ENCODE measurements at regions not wholly inside any gene's neighbourhood (a gene's known extent, or its start where the extent isn't known, plus 50 kb on each side); places are given as distances from the start of the nearest gene placed in this dataset.

DNA sequence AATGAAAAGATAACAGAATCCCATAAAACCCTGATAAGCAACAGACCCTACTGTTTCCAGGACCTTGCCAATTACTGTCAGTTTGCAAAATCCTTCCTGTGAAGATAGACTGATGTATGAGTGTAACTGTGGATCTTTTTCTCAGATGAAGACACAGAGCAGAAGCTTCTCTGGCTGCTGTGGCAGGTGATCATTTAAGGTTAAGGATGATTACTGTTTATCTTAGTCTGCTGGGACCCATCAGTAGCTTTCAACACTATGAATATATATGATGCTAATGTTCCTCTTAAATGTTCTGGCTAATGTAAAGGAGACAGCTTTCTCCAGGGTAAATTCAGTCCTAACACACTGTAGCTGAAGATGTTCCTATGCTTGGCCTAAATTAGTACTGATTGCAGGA is 56.0 kb upstream of the CTTNBP2 start:
- no peak for DNase-seq

DNA sequence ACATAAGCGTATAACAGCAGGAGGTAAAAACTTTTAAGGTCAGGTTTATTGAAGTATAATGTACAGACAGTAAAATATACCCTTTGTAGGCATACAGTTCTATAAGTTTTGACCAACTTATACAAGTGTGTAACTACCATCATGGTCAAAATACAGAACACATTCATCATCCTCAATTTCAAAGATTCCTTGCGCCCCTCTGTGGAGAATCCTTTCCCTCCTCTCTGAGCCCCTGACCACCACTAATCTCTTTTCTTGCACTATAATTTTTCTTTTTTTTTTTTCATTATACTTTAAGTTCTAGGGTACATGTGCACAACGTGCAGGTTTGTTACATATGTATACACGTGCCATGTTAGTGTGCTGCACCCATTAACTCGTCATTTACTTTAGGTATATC is 58.1 kb upstream of the CTTNBP2 start:
- DNase-seq = no peak

- DNase-seq = no peak
These were observed 64.0 kb upstream of the CTTNBP2 start for GRCh38 chr7:117937049-117937752.

DNA sequence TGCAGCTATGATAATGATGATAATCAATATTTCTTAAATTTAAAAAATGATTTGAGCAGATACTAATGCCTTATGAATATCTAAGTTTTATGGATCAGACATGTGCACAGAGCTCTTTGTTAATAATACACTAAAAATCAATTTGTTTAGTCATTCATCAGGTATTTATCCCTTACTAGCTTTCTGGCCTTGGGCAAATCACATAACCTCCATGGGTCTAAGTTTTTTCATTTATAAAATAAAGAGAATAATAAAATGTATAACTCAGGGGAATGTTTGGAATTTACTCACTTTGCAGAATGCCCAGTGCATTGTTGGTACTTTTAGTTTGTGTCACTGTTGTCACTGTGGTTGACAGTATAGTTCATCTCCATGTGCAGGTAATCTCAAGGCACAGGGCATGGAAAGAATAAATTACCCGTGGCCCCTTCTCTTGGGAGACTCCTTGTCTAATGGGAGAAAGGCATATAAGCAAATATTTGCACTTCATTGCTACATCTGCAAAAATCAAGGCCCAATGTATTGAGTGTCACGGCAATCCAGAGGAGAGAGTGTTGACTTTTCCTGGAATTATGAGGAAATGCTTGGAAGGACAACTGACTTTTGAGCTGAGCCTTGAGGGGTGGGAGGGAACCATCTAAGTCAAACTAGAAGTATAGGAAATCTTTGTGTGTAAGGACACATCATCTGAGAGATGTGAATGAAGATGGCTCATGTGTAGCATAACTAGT is 64.7 kb upstream of the CTTNBP2 start:
- no peak for DNase-seq

- DNase-seq = no peak
These were observed 68.0 kb upstream of the CTTNBP2 start for GRCh38 chr7:117941138-117941810.

DNA sequence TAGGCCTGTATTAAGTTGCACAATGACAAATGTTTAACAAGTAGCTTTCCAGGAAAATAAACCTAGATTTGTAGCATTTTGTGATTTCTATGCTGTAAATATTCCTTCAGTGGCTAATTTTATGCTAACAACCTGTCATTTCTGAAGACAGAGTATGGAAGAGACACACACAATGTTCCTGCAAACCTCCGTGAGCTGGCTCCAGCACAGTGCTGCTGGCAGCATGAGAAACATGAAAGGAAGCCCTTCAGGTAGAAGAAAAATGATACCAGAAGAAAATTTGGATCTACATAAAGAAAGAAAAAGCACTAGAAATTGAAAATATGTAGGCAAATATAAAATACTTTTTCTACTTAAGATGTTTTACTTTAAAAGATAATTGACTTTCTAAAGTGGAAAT is 69.5 kb upstream of the CTTNBP2 start:
- no peak for DNase-seq

- DNase-seq = no peak
These were observed 71.6 kb upstream of the CTTNBP2 start for GRCh38 chr7:117944886-117945285.

DNA sequence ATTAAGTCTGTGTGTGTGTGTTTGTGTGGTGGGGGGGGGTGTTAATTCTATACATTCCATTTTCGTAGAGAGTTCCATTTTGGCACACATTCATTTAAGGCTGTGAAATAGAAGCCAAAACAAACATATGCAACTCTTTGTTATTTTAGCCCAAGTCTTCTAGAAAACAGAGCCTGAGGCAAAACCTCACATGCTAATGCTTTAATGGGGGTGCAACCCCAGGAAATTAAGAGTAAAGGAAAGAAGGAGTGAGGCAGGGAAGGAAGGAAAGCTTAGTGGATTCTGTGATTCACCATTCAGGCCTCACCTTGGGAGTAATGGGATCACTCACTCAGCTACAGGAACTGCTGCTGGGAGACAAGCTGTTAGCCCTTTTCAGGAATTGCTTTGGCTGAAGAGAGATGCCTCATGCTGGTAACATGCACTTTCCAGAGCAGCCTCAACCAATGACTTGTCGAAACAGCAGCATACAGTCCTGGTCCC is 73.0 kb upstream of the CTTNBP2 start:
- DNase-seq = no peak

GRCh38 chr7:117949232-117949631 is 76.0 kb upstream of the CTTNBP2 start:
- DNase-seq = no peak

GRCh38 chr7:117950601-117951260 is 77.5 kb upstream of the CTTNBP2 start:
- no peak for DNase-seq

DNA sequence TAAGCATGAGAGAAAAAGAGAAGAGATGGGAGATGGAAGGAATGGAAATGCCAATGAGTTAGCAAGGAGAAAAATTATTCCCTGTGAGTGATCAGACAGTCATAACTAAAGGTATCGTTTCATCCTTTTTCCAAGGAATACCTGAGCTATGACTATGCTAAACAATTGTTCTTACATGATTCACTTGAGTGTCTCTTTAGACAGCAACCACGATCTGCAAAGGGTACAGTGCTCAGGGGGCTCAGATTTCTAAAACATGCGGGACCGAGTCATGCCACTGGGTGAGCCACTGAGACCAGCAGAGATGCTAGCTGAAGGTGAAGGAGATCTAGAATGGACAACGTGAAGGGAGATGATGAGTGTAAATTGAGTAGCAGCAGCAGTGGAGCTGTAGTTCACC is 78.0 kb upstream of the CTTNBP2 start:
- DNase-seq = no peak

DNA sequence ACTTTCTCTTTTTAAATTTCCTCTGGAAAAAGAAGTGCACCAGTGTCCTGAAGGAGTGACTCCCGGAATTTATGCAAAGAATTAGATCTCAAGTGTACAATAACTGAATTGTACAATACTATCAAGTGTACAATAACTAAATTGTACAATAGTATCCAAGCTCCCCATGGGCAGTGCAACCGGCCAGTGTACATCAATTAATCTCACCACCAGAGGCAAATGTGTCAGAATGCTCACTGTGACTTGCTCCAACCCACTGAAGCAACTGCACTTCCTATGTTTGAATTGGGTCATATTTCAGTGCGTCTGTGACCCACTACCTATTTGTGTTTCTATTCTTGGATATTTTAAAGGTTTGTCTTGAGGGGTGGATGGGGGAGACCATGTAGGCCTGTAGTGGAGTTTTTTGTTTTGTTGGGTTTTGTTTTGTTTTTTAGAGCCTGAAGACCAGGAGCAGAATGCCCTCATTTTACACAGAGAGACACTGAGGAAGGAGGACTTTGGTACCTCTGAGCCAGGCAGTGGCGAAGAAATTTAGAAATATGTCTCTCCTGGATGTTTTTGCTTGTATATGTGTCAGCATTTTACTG is 78.5 kb upstream of the CTTNBP2 start:
- no peak for DNase-seq

DNA sequence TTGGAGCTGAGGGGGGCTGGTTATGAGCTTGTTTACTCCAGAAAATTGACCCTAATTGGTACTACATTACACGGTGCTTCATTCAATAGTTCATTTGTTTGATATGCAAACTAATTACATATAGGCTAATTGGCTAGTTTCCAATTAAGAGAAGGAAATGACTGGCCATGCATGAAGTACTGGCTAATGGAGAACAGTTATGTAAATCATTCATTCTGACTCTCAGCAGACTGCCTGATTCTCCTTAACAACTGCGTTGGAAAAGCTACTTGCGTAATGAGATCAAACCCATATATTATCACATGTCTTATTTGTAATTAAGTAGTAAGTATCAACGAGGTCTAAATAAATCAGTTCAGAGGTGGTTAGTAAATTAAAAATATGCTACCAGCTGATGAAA is 81.8 kb upstream of the CTTNBP2 start:
- DNase-seq = no peak

DNA sequence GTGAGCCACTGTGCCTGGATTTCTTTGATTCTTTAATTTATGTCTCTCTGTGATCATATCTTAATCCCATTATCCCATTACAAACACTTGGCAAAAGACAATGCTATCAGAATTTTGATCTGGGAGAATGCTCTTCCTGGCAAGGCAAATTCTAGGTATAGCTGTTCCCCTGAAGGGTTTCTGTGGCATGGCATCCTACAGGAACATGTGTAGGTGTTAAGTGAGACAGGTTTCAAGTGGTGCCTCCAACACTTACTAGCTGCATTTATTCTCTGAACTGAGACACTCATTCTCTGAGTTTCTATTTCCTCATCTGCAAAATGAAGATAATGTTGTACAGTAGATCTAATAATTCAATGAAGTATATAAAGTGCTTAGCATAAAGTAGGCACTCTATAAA is 87.1 kb upstream of the CTTNBP2 start:
- no peak for DNase-seq

DNA sequence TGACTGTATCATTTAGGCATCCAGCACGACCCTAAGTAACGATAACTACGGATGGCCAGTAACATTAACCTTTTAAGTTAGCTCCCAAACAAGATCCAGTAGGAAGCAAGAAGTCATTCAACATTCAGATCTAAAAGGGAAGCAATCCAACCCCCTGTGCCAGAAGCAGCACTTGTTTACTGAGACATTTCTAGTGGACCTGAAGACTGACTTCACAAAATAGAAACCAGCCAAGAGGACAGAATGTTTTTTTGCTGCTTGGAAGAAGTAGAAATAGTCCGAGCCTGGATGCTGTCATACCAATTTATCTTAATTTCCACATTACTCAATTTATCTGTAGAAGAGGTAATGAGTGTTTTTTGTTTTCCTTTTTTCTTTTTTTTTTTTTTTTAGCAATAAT is 88.0 kb upstream of the CTTNBP2 start:
- no peak for DNase-seq

DNA sequence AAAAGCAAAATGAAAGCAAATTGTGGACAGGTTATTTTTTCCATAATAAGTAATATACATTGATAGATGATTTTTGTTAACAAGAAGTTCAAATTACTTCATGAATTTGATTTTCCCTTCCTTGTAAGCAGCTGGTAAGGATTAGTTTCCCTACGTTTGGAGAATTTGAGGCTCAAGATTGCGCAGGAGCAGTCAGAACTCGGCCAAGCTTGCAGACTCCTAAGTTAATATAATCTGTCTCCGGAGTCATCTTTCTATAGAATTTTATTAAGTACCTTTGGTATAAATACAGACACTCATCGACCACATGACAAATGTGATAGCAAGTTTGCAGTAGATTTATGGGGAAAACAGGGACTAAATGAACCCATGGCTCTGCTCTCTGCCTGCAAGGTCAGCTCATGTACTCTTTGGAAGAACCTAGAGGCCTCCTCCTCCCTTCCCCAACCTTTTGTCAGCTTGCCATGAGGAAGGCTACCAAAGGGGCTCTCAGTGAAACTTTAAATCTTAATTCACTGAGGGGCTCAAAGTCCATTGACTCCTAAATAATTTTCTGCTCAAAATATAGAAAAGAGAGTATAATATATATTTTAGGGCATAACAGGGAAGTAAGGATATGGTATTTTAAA is 89.2 kb upstream of the CTTNBP2 start:
- no peak for DNase-seq

DNA sequence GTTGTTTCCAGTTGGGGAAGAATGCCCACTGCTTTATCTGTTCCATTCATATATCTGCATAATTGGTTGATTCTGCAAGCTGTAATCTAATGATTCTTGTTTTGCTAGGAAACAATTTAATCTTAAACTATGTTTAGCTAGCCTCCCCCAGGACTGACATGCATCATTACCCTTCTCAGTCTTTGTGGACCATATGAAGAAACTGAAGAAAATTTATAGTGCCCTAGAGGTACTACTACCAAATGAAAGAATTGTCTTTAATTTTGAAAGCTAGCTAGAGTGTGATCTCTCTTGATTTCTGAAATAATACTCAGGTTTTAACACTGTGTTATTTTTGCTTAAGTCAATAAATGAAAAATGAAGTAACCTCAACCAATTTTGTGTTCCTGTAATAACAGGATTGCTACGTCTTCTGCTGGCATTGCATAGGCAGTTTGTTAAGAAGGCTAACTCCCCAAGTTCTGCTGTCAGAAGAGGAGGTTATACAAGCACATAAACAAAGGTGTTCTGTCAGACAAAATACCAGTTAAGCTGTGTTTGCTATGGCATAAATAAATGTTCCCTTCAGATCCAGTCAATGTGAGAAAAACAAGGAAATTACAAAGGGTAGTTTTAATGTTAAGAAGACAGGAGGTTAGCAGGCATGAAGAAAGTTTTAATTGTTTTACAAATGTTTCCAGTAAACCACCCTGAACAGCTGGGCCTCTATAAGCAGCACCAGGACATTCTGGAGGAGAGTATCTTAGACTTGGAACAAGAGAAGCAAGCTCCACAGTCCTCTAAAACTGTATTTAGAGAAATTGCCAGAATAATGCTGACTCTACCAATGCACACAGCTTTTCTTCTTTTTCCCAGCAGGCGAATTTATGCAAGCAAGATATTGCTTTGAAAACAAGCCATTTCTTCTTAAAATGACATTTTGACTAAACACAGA is 90.3 kb upstream of the CTTNBP2 start:
- no peak for DNase-seq

GRCh38 chr7:117970801-117971200 is 97.6 kb upstream of the CTTNBP2 start:
- DNase-seq = no peak

GRCh38 chr7:117971556-117972244 is 98.5 kb upstream of the CTTNBP2 start:
- no peak for DNase-seq

DNA sequence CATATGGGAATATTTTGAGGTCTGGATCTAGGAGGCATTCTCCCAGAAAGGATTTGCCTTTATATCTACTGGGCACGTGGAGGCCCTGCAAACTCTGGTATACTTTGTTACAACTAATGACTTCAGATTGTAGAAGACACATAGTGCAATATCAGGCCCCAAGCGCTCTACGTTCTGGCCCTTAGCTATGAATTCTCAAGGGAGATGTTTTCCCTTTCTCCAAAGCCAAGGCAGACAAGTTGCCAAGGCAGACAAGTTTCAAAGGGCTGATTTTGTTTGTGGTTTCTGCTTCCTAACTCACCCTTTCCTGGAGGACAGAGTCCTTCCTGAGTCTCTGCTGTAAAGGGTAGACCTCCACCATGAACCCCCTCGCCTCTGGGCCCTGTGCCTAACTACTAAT is 99.4 kb upstream of the CTTNBP2 start:
- DNase-seq = no peak

DNA sequence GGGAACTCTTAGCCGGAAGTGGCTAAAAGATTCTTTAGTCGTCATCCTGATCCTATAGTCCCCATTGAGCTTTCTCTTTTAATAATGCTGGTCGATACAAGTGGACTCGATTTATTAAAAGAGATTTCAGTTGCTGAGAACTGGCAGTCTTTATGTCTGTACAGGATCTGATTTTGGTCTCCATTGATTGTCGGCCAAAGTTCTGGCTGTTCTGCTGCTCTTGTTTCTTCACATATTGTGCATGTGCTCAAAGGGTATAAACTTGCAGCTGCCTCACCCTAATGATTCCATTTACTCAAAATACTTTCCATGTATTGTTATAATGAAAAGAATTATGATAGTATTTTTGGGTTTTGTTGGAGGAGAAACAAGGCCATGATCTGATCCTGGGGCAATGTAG is 100.7 kb upstream of the CTTNBP2 start:
- DNase-seq = no peak

Data from stimulated activated CD4-positive, alpha-beta T cell treated with anti-CD3 and anti-CD28 coated beads, Interleukin-15, amount 100 ng/mL, for 24 hours (primary cell).